22Rv1 (cell line): ENCODE measurements at regions not wholly inside any gene's neighbourhood (a gene's known extent, or its start where the extent isn't known, plus 50 kb on each side); places are given as distances from the start of the nearest gene placed in this dataset.

Experiments used
- ZFX ChIP-seq: fragments of 450-650 bp; IDR thresholded peaks from 2 replicates; pipeline ENCODE4 v1.6.1; 2017; ENCODE audit warnings: antibody characterized with exemption, borderline replicate concordance
- TF ChIP-seq, protein P1 (sequence below): fragments of 450-650 bp; IDR thresholded peaks from 2 replicates; pipeline ENCODE4 v1.5.1; 2017; ENCODE audit warnings: mild to moderate bottlenecking

DNA sequence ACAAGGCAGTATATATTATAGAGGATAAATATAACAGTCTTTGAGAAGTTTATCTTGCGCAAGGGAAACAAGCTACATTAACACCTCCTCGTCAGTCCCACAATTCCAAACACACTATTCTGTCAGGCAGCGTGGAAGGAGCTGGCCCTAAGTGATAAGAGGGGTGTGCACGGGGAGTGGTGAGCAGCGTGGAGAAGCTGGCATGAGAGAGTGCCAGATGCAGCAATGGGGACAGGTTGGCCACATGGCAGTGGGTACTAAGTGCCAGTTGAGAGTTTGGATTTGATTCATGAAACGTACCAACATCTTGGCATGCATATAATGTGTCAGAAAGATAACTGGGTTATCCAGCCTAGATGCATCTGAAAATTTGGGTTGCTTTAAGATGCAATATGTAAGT lies 460.2 kb downstream of the ICE1 start:
- TF ChIP-seq, protein P1, sequence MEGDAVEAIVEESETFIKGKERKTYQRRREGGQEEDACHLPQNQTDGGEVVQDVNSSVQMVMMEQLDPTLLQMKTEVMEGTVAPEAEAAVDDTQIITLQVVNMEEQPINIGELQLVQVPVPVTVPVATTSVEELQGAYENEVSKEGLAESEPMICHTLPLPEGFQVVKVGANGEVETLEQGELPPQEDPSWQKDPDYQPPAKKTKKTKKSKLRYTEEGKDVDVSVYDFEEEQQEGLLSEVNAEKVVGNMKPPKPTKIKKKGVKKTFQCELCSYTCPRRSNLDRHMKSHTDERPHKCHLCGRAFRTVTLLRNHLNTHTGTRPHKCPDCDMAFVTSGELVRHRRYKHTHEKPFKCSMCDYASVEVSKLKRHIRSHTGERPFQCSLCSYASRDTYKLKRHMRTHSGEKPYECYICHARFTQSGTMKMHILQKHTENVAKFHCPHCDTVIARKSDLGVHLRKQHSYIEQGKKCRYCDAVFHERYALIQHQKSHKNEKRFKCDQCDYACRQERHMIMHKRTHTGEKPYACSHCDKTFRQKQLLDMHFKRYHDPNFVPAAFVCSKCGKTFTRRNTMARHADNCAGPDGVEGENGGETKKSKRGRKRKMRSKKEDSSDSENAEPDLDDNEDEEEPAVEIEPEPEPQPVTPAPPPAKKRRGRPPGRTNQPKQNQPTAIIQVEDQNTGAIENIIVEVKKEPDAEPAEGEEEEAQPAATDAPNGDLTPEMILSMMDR = no peak
- TF ChIP-seq ZFX = no peak
